HG03095 (cell line): ENCODE measurements at regions not wholly inside any gene's neighbourhood (a gene's known extent, or its start where the extent isn't known, plus 50 kb on each side); places are given as distances from the start of the nearest gene placed in this dataset.
"Not testable (repeated sequence)": the region's sequence is repeated elsewhere in the genome, so short reads cannot be mapped to it uniquely, and the experiment has no call there.

Experiments used
- ATAC-seq: cut with Tn5 transposase; IDR thresholded peaks from one replicate; pipeline ENCODE4 v1.9.1; 2021; ENCODE audit warnings: moderate library complexity; ENCODE audit not compliant: unreplicated experiment

DNA sequence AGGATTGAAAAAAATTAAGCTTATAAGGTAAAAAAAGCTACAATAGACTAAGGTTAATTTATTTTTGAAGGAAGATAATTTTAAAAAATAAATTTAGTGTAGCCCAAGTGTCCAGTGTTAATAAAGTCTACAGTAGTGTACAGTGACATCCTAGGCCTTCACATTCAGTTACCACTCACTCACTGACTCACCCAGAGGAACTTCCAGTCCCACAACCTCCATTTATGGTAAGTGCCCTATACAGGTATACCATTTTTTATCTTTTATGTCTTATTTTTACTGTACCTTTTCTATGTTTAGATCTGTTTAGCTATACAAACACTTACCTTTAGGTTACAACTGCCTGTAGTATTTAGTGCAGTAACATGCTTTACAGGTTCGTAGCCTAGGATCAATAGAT is 79.8 kb upstream of the ZNF462 start:
- no peak for ATAC-seq

GRCh38 chr9:106784076-106784475 is 78.9 kb upstream of the ZNF462 start:
- no peak for ATAC-seq

DNA sequence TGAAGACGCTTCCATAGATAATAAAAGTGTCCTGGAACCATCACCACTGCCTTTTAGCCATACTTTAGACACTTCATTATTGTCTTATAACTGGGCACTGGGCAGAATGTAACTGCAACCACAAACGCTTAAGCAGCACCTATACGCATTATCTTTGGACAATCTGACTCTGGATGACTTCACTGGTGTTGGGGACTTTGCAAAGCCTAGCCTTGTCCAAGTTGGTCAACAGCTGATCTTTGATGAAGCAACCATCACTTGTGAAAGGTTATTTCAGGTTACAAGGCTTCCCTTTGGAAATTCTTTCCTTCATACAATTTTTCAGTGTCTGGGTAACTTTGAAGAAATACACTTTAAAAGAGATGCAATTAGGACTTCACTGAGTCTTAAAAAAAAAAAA is 77.8 kb upstream of the ZNF462 start:
- no peak for ATAC-seq

GRCh38 chr9:106788021-106788420 is 74.9 kb upstream of the ZNF462 start:
- not testable (repeated sequence) for ATAC-seq

DNA sequence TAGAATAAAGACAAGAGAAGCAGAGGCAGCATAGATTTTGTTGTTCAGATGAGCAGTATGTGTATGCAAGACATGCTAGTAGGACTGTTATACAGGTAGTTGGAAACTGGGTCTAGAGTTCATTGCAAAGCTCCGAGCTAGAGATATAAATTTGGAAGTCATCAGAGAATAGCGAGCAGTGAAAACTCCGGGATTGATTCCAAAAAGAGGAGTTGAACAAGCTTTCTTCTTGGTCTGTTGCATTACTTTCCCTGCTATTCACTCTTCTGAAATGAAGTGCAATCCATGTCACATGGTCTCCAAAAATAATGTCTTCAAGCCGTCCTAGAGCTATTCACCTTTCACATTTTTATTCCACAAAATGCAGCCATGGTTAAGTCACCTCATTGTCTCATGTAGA is 67.9 kb upstream of the ZNF462 start:
- ATAC-seq, result no peak

GRCh38 chr9:106796771-106797170 is 66.2 kb upstream of the ZNF462 start:
- no peak for ATAC-seq

GRCh38 chr9:106797299-106797698 is 65.7 kb upstream of the ZNF462 start:
- no peak for ATAC-seq

DNA sequence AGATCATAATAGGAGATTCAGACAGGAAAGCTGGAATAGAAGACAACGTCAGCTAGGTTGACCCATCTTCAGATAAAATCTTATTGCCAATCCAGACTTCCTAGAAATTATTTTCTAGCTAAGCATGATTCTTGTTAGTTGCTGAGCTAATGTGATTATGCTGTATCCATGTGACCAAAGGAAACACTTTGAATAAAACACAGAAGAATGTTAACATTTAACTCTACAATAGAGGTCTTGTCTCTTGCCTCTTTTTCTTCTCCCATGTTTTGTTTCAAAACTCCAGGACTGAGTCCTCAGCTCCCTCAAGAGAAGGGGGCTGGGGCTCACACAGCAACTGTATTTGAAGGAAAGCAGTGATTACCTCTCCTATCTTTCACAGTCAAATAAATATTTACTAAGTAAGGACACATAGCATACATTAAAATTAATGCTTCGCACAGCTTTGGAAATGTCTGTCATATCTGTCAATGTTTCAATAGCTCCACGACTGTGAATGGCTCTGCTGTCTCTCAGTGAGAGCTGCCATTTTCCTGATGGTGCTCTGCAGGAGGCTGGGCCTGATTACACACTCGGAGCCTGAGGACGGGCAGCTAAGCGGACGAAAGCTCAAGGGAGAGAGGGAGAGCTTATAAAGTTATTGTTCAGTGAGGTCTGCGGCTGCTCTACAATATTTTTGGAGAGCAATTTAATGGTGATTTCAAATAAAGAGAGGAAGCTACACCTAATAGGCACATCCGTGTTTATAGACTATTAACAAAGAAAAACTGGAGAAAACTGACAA is 64.8 kb upstream of the ZNF462 start:
- ATAC-seq, result no peak

DNA sequence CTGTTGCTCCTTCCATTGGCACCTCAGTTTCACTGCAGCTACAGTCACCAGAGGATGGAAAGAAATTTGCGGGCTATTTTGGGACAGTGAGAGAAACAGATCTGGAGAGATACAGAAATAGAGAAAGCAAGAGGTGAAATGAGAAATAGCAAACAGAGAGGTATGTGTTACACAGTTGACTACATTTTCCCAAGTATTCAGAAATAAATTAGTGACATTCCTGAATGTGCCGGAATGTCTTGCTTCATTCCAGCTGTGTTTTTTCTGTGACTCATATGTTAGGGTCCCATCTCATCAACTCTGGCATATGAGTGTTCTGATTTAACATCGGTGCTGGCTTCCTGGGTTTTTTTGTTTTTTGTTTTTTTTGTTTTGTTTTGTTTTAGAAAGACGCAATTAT is 63.8 kb upstream of the ZNF462 start:
- no peak for ATAC-seq

DNA sequence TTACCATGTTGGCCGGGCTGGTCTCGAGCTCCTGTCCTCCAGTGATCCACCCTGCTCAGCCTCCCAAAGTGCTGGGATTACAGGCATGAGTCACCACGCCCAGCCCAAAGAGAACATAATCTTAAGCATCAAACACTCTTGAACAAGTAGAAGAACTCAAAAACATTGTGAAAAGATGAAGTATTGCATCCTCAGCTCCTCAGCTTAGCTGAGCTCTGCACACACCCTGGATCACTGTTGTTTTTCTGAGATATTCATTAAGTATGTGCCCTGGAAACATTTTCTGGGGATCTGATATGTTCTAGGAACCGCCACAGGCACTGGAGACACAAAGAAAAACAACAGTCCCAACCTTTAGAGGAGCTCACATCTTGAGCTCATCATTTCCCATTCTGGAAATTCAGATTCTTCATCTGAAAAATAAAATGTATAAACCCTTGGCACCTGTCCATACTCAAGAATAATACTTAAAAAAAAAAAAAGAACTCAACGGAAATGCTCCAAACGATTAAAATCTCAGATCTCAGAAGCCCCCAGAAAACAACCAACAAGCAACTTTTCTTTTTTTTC is 62.2 kb upstream of the ZNF462 start:
- ATAC-seq, result no peak

GRCh38 chr9:106801816-106802215 is 61.1 kb upstream of the ZNF462 start:
- no peak for ATAC-seq
